ENCODE measurements at regions not wholly inside any gene's neighbourhood (a gene's known extent, or its start where the extent isn't known, plus 50 kb on each side); places are given as distances from the start of the nearest gene placed in this dataset.

GRCh38 chr1:194333240-194333639 is 1146.8 kb upstream of the B3GALT2 start:
- H3K4me3 ChIP-seq (ENCODE audit: low read depth, low read length): no peak overlapping the region
- TF ChIP-seq CTCF (conservative IDR thresholded peaks at IDR 0.05; ENCODE audit: low read depth, low read length): no peak
- no peak for DNase-seq (ENCODE audit: low read depth)

GRCh38 chr1:194331758-194332157 is 1145.3 kb upstream of the B3GALT2 start:
- DNase-seq (ENCODE audit: low read depth): no peak
- TF ChIP-seq CTCF (conservative IDR thresholded peaks at IDR 0.05; ENCODE audit: low read depth, low read length): no peak
- H3K4me3 ChIP-seq (ENCODE audit: low read depth, low read length): no peak overlapping the region

- H3K4me3 ChIP-seq (ENCODE audit: low read depth, low read length): no peak overlapping the region
- no peak for DNase-seq (ENCODE audit: low read depth)
- no peak for TF ChIP-seq CTCF (conservative IDR thresholded peaks at IDR 0.05; ENCODE audit: low read depth, low read length)
Measured at GRCh38 chr1:194322751-194323150, 1136.3 kb upstream of the B3GALT2 start.

GRCh38 chr1:194318790-194319280 is 1132.4 kb upstream of the B3GALT2 start:
- H3K4me3 ChIP-seq (ENCODE audit: low read depth, low read length): no peak overlapping the region
- no peak for TF ChIP-seq CTCF (conservative IDR thresholded peaks at IDR 0.05; ENCODE audit: low read depth, low read length)
- DNase-seq (ENCODE audit: low read depth): no peak

- DNase-seq (ENCODE audit: low read depth): no peak
- no peak overlapping the region for H3K4me3 ChIP-seq (ENCODE audit: low read depth, low read length)
- no peak for TF ChIP-seq CTCF (conservative IDR thresholded peaks at IDR 0.05; ENCODE audit: low read depth, low read length)
Measured at GRCh38 chr1:194309697-194310096, 1123.3 kb upstream of the B3GALT2 start.

GRCh38 chr1:194309269-194309668 is 1122.9 kb upstream of the B3GALT2 start:
- no peak overlapping the region for H3K4me3 ChIP-seq (ENCODE audit: low read depth, low read length)
- no peak for DNase-seq (ENCODE audit: low read depth)
- TF ChIP-seq CTCF (conservative IDR thresholded peaks at IDR 0.05; ENCODE audit: low read depth, low read length): no peak

- no peak for DNase-seq (ENCODE audit: low read depth)
- no peak for TF ChIP-seq CTCF (conservative IDR thresholded peaks at IDR 0.05; ENCODE audit: low read depth, low read length)
- H3K4me3 ChIP-seq (ENCODE audit: low read depth, low read length): no peak overlapping the region
Measured at GRCh38 chr1:194300776-194301175, 1114.4 kb upstream of the B3GALT2 start.

Measured in epithelial cell of proximal tubule (primary cell).